ENCODE measurements at regions not wholly inside any gene's neighbourhood (a gene's known extent, or its start where the extent isn't known, plus 50 kb on each side); places are given as distances from the start of the nearest gene placed in this dataset.

GRCh38 chr3:3461317-3461716 lies 281.8 kb upstream of the CRBN start:
- TF ChIP-seq CTCF (IDR thresholded peaks at IDR 0.05) (no peak), POLR2A (IDR thresholded peaks at IDR 0.05) (no peak)
